Epithelial cell of prostate (primary cell): ENCODE measurements at regions not wholly inside any gene's neighbourhood (a gene's known extent, or its start where the extent isn't known, plus 50 kb on each side); places are given as distances from the start of the nearest gene placed in this dataset.
A peak's percentile ranks its signal among the peaks of the same experiment; 100 is the strongest.

Source experiments
- DNase-seq: peaks from one replicate; pipeline ENCODE4 v3.0.0-alpha.2; 2011; ENCODE audit warnings: low read depth, low spot score
- H3K27ac ChIP-seq: fragments of 450-650 bp; 2 replicates; pipeline ENCODE4 v1.5.1; 2017; ENCODE audit warnings: mild to moderate bottlenecking

DNA sequence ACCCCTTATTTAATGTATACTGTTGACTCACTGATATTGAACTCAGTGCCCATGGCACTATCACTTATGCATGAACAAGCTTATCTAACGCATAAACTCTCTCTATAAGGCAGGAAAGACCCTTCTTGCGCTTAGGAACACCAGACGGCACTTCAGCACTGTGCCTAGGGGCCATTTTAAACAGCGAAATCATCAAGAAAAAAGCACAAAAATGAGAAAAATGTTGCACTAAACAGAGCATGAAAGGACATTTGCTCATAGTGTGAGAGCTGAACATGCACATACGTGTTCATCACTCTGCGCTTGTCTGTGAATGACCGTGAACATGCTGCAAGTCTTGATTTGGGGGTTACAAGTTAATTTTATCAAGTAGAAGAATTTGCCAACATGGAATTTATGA lies 109.6 kb downstream of the WDR11 start:
- DNase-seq = no peak
- no peak overlapping the region for H3K27ac ChIP-seq

DNA sequence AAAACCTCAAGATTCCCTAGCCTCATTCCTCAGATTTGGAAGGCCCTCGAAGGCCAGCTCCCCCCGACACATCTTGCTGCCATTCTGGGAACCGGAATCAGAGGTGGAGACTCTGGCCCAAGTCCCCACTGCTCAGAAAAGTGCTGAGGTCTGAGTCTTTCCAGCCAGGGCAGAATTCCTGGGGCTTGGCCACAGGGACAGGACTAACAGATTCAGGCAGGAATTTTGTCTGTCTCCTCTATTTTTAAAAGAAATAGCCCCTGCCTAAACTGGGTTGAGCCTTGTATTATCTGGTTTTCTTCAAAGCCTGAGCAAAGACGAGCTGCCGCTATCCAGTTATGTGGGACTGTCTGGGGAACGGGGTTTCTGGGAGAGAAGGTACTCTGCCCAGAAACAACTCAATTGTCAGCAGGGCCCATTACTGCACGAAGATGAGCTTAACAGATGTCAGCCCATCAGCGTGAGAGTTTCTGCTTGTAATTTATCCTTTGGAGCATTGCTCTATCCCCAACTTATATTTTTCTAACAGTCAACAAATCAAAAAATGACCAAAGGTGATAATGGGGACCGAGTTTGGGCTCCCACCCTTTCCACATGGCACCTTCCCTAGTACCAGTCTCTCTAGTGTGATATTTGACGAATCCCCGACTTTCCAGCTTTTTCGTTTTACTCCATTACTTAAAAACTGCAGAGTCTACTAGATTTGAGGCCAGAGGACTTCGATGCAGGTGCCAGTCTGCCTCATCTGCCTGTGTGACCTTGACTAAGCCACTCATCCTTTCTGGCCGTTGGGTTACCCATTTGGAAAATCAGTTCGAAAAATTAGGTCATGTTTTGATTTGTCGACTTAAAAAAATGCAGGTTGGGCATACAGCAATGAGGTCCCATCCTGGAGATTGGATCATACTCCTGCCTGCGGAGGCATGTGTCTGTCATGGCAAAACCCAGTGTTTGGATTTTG lies 110.9 kb downstream of the WDR11 start:
- no peak for DNase-seq
- no peak overlapping the region for H3K27ac ChIP-seq

DNA sequence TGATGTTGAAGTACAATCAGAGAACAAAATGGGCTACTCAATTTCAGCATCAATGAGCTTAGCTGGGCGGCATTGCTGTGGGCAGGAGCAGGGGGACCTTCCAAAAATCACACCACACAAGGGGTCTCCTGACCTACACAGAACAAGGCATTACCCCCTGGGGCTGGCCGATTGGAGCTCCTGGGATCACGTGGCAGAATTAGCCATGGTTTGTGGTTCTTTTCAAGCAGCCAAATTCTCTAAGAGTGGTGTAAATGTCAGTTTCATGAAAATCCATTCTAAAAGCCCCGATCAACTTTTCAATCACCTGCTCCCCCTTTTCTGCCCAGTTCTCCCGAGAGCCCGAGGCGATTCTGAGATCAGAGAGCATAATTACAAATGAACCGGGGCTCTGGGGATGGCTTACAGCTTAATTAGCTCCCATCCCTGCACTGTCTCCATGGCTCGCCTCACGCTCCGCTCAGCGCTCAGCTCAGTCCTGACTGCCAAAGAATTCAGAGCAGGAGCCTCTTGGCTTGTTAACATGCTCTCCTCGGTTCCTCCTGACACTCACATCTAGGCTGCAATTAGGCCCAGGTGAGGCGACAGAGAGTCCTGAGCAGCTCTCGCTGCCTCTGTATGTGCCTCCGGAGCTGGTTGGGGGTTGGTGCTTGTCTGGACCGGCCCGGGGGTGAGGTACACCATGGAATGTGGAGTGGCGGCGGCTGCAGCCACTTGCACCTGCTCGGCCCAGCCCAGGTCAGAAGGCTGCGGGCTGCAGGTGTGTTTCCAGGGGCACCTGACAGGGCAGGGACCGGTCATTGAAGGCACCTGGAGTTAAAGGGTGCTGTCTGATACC lies 111.8 kb downstream of the WDR11 start:
- peak overlapping the region; percentile 20 for H3K27ac ChIP-seq

DNA sequence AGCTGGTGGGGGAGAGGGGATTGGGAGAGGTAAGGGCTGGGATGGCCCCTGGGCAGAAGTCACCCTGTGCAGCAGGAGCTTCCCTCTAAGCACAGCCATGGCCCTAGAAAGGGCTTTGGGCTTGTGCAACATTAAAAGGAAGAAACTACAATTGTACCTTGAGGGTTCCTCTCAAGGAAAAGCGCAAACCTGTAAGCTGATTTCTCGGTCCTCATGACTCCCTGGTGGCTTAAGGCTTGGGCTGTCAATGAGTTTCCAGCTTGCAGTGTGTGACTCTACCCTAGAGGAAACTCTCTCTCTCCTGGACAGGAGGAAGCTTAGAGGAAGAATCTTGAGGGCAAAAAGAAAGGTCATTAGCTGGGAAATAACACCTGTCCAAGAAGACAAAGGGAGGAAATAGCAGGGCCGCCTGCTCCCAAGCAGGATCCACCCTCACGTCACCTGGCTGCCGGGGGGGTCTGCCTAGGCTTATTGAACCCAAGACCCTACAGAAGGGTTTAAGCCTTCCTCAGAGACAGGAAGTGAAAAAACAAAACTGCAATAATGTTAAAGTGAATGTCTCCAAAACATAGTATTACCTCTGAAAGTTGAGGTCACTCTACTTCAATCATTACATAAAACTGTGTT lies 112.5 kb downstream of the WDR11 start:
- peak overlapping the region; percentile 20 for H3K27ac ChIP-seq
- DNase-seq = no peak

More for the DNA sequence above, 111.8 kb downstream of the WDR11 start:
- DNase-seq = no peak

DNA sequence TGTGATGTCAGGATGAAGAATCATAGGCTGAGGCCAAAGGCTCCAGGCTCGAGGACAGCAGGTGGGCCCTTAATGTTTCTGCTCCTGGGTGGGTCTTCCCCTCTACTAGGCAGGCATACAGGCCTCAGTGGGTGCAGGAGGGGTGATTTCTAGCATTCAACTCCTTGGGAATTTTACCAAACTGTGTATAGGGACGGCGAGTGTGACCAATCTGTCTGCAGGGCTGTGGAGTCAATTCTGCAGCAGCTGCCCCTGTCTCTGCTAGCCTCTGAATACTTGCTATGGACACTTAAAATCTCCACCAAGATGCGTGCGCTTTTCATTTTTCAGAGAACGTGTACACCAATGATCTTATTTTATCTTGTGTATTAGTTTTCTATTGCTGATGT lies 115.5 kb downstream of the WDR11 start:
- DNase-seq = no peak
- no peak overlapping the region for H3K27ac ChIP-seq

DNA sequence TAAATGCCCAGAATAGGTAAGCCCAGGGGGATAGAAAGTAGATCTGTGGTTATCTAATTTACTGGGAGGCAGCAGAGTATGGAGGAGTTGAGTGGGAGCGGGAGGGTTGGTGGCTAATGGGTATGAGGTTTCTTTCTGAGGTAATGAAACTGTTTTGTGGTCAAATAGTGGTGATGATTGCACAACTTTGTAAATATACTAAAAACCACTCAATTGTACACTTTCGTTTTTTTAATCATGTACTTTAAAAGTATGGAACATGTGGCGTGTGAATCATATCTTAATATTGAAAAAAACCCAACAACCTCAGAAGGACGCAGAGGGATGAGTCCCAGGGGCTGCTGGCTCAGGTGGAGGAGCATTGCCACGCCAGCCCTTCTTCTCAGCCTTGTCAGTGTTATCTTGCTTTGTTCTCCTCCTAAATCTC lies 118.1 kb downstream of the WDR11 start:
- peak; percentile 53 for DNase-seq
- no peak overlapping the region for H3K27ac ChIP-seq

DNA sequence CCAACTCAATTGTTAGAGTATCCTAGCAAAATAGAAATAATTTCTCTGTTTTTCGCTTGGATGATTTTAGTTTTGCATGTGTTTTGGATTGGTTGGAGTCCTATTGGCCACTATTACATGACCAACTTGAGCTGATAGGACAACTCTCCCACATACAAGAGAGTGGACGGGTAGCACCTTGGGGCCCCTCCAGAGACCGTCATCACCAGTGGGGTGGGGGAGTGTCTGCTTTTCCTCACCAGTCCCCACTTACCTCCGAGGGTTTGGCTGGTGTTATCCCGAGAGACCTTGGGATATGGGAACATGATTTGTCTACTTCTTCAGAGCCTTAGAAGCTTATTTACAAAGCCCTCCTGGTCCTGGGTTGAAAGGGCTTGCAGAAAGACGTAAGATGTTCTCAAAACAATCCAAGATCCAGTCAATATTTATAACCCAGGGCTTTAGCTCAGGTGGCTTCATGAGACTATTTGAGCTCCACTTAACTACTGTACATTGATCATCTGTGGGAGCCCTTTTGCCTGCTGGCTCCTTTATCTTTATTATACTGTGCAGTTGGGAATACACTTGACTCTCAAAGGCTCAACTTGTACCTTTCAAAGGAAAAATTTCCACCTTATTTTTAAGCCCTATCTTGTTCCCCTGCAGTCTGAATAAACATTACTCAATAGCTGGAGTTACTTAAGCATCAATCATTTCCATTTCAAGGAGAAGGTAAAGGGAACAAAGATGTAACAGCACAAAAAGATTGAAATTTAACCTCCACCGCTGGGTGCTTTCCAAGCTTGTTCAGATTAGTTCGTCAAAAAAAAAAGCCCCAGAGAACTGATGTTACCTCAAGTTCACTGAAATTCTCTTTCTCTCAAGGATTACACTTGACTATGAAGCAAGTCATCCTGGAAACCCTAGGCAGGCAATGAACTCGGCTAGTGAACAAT lies 119.7 kb downstream of the WDR11 start:
- DNase-seq = no peak
- no peak overlapping the region for H3K27ac ChIP-seq

DNA sequence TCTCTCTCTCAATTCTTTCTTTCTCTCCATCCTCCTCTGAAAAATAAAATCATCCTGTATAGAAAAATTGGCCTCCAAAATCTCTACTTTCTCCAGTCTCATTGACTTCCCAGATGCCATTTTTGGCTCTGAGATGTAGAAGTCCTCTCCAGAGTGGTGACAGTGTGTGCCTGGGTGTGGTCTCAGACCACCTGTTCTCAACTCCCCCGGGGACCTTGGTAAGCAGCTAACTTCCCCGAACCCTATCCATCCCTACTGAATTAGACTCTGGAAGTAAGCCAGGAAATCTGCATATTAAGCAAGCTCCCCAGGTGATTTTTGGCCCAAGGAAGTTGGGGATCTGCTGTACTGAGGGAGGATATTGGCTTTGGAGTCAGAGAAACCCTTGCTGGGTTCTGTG lies 120.5 kb downstream of the WDR11 start:
- no peak overlapping the region for H3K27ac ChIP-seq
- DNase-seq = no peak

DNA sequence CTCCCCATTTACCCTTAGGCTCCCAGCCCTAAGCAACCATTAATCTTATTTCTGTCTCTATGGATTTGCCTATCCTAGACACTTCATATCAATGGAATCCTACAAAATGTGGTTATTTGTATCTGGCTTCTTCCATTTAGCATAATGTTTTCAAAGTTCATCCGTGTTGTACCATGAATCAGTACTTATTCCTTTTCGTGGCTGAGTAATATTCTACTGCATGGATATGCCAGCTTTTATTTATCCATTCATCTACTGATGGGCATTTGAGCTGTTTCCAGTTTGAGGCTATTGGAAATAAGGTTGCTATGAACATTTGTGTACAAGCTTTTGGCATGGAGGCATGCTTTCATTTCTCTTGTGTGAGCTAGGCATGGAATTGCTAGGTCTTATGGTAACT lies 121.1 kb downstream of the WDR11 start:
- no peak for DNase-seq
- no peak overlapping the region for H3K27ac ChIP-seq

DNA sequence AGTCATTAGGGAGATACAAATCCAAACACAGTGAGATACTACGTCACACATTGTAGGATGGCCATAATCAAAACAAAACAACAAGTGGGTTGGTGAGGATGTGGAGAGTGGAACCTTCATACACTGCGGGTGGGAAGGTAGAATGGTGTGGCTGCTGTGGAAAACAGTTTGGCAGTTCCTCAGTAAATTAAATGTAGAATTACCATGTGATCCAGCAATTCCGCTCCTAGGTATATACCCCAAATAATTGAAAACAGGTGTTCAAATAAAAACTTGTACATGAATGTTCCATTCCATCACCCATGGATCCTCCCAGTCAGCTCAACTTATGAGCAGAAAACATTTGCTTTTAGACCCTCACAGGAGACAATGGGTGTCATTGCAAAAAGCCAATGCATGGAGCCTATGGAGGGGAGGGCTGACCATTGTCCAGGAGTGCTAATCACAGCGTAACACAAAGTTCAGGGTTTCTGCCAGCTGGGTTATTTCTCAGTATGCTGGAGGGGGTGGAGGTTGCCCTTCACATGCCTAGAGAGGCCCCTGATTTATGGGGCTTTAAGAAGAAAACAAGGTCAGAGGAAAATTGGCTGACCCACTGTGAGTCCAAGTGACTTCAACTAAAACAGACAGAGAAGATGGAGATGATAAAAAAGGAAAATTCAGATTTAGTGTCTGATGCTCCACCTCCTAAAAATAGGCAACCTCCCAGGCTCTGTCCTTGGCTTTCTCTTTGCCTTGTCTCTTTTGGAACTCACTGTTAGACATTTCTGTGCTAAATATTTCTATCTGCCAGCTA lies 124.1 kb downstream of the WDR11 start:
- DNase-seq = no peak

DNA sequence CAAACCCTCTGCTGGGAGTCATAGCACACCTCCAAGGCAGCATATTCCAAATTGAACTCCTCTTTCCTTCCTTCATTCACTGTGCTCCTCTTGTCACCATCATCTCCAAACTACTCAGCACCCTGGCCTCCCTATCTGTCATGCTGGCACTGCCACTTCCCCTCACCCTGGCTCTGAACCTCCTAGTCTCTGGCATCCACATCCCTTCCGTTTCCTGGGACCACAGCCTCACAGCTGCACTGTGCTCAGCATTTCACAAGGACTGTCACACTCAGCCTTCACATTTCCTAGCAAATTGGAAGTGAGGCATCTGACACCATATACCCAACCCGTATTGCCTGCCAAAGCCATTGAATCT lies 124.7 kb downstream of the WDR11 start:
- H3K27ac ChIP-seq = no peak overlapping the region
- no peak for DNase-seq

More for the DNA sequence above, 124.1 kb downstream of the WDR11 start:
- H3K27ac ChIP-seq = no peak overlapping the region

DNA sequence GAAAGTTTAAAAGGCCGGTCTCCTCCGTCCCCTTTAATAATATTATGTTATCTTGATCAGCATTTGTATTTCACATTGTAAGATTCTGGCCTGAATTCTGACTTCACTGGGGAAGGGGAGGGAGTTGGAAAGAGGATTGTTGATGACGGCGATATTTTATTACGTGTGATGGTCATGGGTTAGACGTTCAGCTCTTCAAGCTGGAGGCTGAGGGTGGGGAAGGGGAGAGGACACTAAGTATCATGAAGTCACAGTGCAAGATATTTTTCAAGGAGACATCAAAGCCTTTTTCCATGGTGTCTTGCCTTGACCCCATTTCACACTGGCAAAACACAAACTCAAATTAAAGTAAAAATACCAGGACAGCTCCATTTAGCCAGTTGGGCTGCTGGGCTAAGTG lies 126.7 kb downstream of the WDR11 start:
- no peak for DNase-seq
- H3K27ac ChIP-seq = no peak overlapping the region

DNA sequence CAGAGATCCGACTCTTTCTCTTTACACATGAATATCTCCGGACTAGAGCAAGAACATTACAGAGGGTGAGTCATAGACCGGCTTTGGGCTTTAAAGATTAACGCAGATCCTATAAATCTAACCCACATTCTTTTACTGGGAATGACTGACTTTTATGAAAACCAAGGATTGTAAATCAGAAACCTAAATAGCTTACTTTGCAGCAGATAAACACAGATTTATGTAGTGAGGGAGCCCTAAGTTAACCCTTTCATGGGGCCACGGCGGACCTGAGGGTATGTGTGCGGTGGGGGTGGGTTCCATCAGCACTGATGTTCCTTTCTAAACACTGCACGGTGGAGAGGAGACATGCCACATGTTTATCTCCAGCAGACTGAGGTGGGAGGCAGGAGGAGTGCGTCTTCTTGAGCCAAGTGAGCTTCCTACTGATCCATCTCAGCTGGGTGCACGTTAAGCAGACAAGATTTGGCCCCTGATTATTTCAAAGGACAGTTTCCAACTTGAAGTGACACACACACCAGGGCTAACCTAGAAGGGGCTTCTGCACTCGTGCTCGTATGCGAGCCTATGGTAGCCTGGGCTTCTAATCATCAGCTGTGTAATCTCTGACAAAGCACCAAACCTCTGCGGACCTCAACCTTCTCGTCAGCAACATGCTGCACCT lies 127.6 kb downstream of the WDR11 start:
- no peak overlapping the region for H3K27ac ChIP-seq
- DNase-seq = no peak

DNA sequence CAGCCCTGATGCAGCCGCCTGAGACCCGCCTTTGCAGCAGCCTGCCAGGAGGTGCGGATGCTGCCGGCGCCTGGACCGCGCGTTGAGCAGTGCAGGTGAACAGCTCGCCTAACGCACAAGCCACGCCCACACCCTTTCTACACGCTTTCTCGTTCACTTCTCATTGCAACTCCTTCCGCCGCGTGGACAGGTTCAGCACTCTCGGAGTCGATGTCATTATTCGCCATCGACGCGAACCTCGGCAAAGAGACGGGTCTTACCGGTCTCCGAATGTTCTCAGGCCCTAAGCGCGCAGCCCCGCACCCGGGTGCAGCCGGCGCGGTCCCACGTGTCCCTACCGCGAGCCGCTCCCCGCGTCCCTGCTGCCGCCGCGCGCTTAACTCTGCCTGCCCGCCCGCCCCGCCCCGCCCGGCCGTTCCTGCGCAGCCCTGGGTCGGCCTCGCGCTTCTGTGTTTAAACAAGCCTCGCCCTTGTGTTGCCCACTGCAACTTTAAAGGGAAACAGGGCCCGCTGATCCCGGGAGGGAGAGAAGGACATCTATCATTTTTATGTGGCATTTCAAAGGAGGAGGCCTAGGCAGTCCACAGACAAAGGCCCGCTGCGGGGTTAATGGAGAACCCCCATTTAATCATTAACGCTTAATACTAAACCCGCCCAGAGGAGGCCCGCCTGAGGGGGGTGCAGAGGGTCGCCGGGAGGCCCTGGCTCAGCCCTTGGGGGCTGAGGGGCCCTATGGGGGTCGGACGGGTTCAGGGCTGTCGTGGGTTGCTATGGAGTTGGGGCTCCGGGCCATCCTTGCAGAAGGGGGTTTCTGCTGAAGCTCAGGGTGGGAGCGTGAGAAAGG lies 128.5 kb downstream of the WDR11 start:
- no peak overlapping the region for H3K27ac ChIP-seq
- no peak for DNase-seq

DNA sequence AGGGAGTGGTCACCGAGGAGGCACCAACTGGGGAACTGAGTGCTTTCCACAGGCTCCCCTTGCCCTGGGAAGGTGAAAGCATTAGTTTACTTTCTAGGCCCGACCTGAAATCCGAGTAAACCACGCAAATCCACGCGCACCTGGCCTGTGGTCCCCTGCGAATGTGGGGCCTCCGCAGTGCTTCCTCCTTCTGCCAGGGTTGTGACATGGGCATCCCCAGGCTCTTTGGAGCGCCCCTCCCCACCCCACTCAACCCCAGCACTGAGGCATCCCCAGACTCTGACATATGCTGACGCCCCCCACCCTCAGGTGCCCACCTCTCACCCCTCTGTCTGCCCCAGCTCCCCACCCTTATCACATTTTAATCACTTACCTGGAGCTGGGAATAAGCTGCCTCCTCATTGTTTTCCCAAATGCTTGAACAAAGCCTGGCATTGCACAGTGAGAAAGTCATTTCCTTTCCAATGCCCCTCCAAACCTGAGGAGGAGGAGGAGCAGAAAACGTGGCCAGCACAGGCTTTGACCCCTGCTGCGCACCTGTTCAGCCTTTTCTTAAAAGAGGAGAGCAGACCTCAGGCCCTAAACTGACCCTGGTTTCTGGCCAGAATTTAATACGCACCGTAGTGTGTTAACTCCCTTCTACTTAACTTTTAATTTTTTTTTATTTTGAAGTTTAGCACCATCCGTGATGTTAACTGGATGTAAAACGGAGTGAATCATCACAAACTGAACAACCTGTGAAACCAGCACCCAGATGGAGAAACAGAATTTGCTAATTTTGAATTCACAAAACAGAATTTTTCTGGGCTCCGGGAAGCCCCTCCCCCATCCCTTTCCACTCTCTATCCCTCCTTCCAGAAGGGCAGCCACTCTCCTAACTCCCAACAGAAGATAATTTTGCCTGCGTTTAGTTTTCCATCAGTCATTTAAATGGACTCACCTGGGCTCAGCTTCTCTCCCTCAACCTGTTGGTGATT lies 129.4 kb downstream of the WDR11 start:
- no peak overlapping the region for H3K27ac ChIP-seq
- no peak for DNase-seq

DNA sequence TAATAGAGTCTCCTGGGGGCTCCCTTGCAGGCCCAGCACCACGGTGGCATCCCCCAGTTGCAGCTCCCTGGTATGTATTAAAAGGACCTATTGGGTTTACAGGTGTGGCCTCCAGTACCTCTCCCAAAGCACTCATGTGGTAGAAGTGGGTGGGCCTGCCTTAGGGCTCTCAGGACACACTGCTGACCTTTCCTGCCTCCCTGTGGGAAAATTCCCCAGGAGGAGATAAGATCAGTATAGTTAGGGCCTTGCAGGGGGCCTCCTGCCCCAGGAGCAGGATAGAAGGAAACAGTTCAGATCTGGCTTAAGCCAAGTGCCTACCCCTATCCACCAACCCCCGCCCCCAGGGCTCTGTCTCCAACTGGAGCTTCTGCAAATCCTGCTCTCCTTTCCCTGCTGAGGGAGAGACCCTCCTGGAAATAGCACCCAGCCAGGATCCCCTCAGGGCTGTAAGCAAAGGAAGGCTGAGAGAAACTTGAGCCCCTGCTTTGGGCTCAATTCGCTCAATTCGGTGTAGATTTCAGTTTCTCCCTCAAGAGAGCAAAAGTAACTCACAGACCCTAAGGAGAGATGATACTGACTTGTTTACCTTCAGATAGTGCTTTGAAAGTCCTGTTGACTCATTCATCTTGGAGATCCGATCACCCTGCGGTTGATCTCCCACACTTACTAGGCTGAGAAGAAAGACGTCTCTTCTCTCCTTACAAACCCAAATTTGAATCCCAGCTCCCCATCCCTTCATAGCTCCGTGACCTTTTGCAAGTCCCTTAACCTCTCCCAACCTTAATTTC lies 130.6 kb downstream of the WDR11 start:
- H3K27ac ChIP-seq = no peak overlapping the region
- DNase-seq = no peak
